ENCODE measurements at regions not wholly inside any gene's neighbourhood (a gene's known extent, or its start where the extent isn't known, plus 50 kb on each side); places are given as distances from the start of the nearest gene placed in this dataset.

- no peak for TF ChIP-seq CBX8 (IDR thresholded peaks at IDR 0.05; ENCODE audit: borderline replicate concordance, low read depth, low read length)
- TF ChIP-seq ZNF274 (IDR thresholded peaks at IDR 0.05; ENCODE audit: borderline replicate concordance, extremely low read depth, low read length) = no peak
- TF ChIP-seq RFX5 (IDR thresholded peaks at IDR 0.05; ENCODE audit: borderline replicate concordance, low read depth, low read length) = no peak
- TF ChIP-seq HDAC2 (IDR thresholded peaks at IDR 0.05; ENCODE audit: borderline replicate concordance in 1 of 2, low read depth in 2 of 2, low read length in 2 of 2) = no peak
Measured at GRCh38 chr9:102106439-102106838, 368.0 kb upstream of the GRIN3A start (continued).

Measured in H1 (cell line).